A549 (cell line): ENCODE measurements at regions not wholly inside any gene's neighbourhood (a gene's known extent, or its start where the extent isn't known, plus 50 kb on each side); places are given as distances from the start of the nearest gene placed in this dataset.

Source experiments
- ATAC-seq, 2 experiments: fragments of 200-7000 bp in 1 of 2; fragments of >200 bp in 1 of 2; cut with Nextera tagmentation in 1 of 2; cut with Tn5 transposase in 1 of 2; 3 replicates each; pipeline versions ENCODE4 v1.8.0 to v1.9.1; 2018 to 2020; ENCODE audit warnings: mild to moderate bottlenecking in 1 of 2, moderate library complexity in 1 of 2
- CTCF ChIA-PET: fragments of 300-600 bp; sonication (Branson Sonifier 250); formaldehyde crosslinking; extraction: SDS; loops from one replicate; lab custom pipeline; 2021; ENCODE audit warnings: antibody characterized with exemption, inconsistent platforms; lab: Yijun Ruan, JAX
- POLR2A ChIA-PET: fragments of 350-600 bp; formaldehyde crosslinking; extraction: SDS; loops from one replicate; lab custom pipeline; 2021; ENCODE audit warnings: antibody characterized with exemption, inconsistent platforms; lab: Yijun Ruan, JAX
- DNase-seq, 2 experiments: peaks; one replicate each; pipeline versions ENCODE4 v3.0.0 to v3.0.0-alpha.2; 2011 to 2016; ENCODE audit warnings: low read depth in 1 of 2, low spot score in 1 of 2
- FAIRE-seq: peaks from 2 replicates; lab custom pipeline; 2011; peaks lifted over from hg19 to GRCh38; lab: Jason Lieb, UNC
- H3K27ac ChIP-seq, 2 experiments: fragments of >200 bp; sonication (Bioruptor Twin); formaldehyde crosslinking; 3 replicates each; pipeline ENCODE4 v1.5.1; 2016 to 2017
- H3K4me1 ChIP-seq: fragments of >200 bp; sonication (Bioruptor Twin); formaldehyde crosslinking; 3 replicates; pipeline ENCODE4 v1.6.1; 2016
- H3K4me2 ChIP-seq: fragments of >200 bp; sonication (Bioruptor Twin); formaldehyde crosslinking; 3 replicates; pipeline ENCODE4 v1.6.1; 2016
- H3K4me3 ChIP-seq: fragments of >200 bp; sonication (Bioruptor Twin); formaldehyde crosslinking; 3 replicates; pipeline ENCODE4 v1.5.1; 2016
- H3K9me3 ChIP-seq: fragments of >200 bp; sonication (Bioruptor Twin); formaldehyde crosslinking; 3 replicates; pipeline ENCODE4 v1.6.1; 2016
- ATOH8 ChIP-seq: fragments of 250-450 bp; sonication (Bioruptor Pico); IDR thresholded peaks from 2 replicates; pipeline ENCODE4 v1.5.0; 2020; ENCODE audit warnings: low read depth, mild to moderate bottlenecking, moderate library complexity
- BCL3 ChIP-seq: fragments of >200 bp; sonication (Bioruptor Twin); formaldehyde crosslinking; IDR thresholded peaks from 3 replicates; pipeline ENCODE4 v1.6.1; 2016
- CBX8 ChIP-seq: fragments of 200-600 bp; sonication (generic); IDR thresholded peaks from 2 replicates; pipeline ENCODE4 v1.6.1; 2016
- CHD4 ChIP-seq: fragments of 200-600 bp; sonication (generic); IDR thresholded peaks from 2 replicates; pipeline ENCODE4 v1.6.1; 2016; ENCODE audit warnings: antibody characterized with exemption, mild to moderate bottlenecking, borderline replicate concordance
- CTCF ChIP-seq: fragments of >200 bp; sonication (Bioruptor Twin); formaldehyde crosslinking; IDR thresholded peaks from 3 replicates; pipeline ENCODE4 v1.5.1; 2016
- E2F6 ChIP-seq: IDR thresholded peaks from 2 replicates; pipeline ENCODE4 v1.6.1; 2012; ENCODE audit warnings: low read depth, borderline replicate concordance
- EHF ChIP-seq: fragments of 250-450 bp; sonication (Bioruptor Pico); IDR thresholded peaks from 2 replicates; pipeline ENCODE4 v1.5.0; 2020; ENCODE audit warnings: mild to moderate bottlenecking
- ELK1 ChIP-seq: fragments of 150-350 bp; IDR thresholded peaks from 2 replicates; pipeline ENCODE4 v1.6.1; 2014; ENCODE audit warnings: low read depth, mild to moderate bottlenecking, low read length
- EP300 ChIP-seq, 2 experiments: fragments of >200 bp; sonication (Bioruptor Twin); formaldehyde crosslinking; IDR thresholded peaks; 2 replicates in 1 of 2; 3 replicates in 1 of 2; pipeline ENCODE4 v1.6.1; 2016 to 2017
- ESRRA ChIP-seq: fragments of 150-350 bp; IDR thresholded peaks from 2 replicates; pipeline ENCODE4 v1.6.1; 2014; ENCODE audit warnings: mild to moderate bottlenecking, low read length, borderline replicate concordance
- GATA3 ChIP-seq: IDR thresholded peaks from 2 replicates; pipeline ENCODE4 v1.6.1; 2012; ENCODE audit warnings: borderline replicate concordance
- HES2 ChIP-seq: fragments of >200 bp; sonication (Bioruptor Twin); formaldehyde crosslinking; IDR thresholded peaks from 2 replicates; pipeline ENCODE4 v1.6.1; 2016
- HEYL ChIP-seq: fragments of 250-450 bp; sonication (Bioruptor Pico); IDR thresholded peaks from 2 replicates; pipeline ENCODE4 v1.8.0; 2021; ENCODE audit warnings: mild to moderate bottlenecking, moderate library complexity
- KDM1A ChIP-seq: fragments of 200-600 bp; sonication (generic); IDR thresholded peaks from 2 replicates; pipeline ENCODE4 v1.6.1; 2016; ENCODE audit warnings: low read depth, mild to moderate bottlenecking
- NFE2L2 ChIP-seq: fragments of 150-350 bp; conservative IDR thresholded peaks from 2 replicates; pipeline ENCODE4 v1.6.1; 2014; ENCODE audit warnings: low read length
- NPAS2 ChIP-seq: fragments of 250-450 bp; sonication (Bioruptor Pico); IDR thresholded peaks from 2 replicates; pipeline ENCODE4 v1.8.0; 2022; ENCODE audit warnings: mild to moderate bottlenecking, moderate library complexity, borderline replicate concordance
- NR3C1 ChIP-seq: fragments of >200 bp; sonication (Bioruptor Twin); formaldehyde crosslinking; IDR thresholded peaks from 3 replicates; pipeline ENCODE4 v1.6.1; 2017
- PBX3 ChIP-seq: IDR thresholded peaks from 2 replicates; pipeline ENCODE4 v1.6.1; 2012
- PHF8 ChIP-seq: fragments of 200-600 bp; sonication (generic); IDR thresholded peaks from 2 replicates; pipeline ENCODE4 v1.6.1; 2016; ENCODE audit warnings: low read depth, mild to moderate bottlenecking, antibody characterized with exemption, moderate library complexity, borderline replicate concordance
- POLR2A ChIP-seq: IDR thresholded peaks from 2 replicates; pipeline ENCODE4 v1.6.1; 2012; ENCODE audit warnings: mild to moderate bottlenecking, low read length
- REST ChIP-seq: fragments of 200-600 bp; sonication (generic); IDR thresholded peaks from 2 replicates; pipeline ENCODE4 v1.6.1; 2016; ENCODE audit warnings: antibody characterized with exemption, mild to moderate bottlenecking, moderate library complexity
- SREBF2 ChIP-seq: fragments of 450-650 bp; IDR thresholded peaks from 2 replicates; pipeline ENCODE4 v1.6.1; 2014; ENCODE audit warnings: mild to moderate bottlenecking, moderate library complexity
- TFCP2L1 ChIP-seq: fragments of 250-450 bp; sonication (Bioruptor Pico); IDR thresholded peaks from 2 replicates; pipeline ENCODE4 v1.5.0; 2021; ENCODE audit warnings: mild to moderate bottlenecking
- TP53 ChIP-seq: fragments of 250-450 bp; sonication (Bioruptor Pico); IDR thresholded peaks from 2 replicates; pipeline ENCODE4 v1.5.0; 2021; ENCODE audit warnings: mild to moderate bottlenecking, moderate library complexity
- ZFP36 ChIP-seq: fragments of 450-650 bp; IDR thresholded peaks from 2 replicates; pipeline ENCODE4 v1.6.1; 2014; ENCODE audit warnings: borderline replicate concordance; ENCODE audit not compliant: partially characterized antibody
- ZNF302 ChIP-seq: fragments of 250-450 bp; sonication (Bioruptor Pico); IDR thresholded peaks from 2 replicates; pipeline ENCODE4 v1.9.0; 2021; ENCODE audit warnings: inconsistent platforms, mild to moderate bottlenecking, moderate library complexity
- ZSCAN20 ChIP-seq: fragments of 250-450 bp; sonication (Bioruptor Pico); IDR thresholded peaks from 2 replicates; pipeline ENCODE4 v1.8.0; 2022; ENCODE audit warnings: mild to moderate bottlenecking, moderate library complexity
- WGBS: methylation state at CpG from one replicate; pipeline ENCODE4 v1.1.6; 2017; ENCODE audit errors: missing lambda C conversion rate; 5-methylcytosine and 5-hydroxymethylcytosine counted together

GRCh38 chr10:128218161-128218560 lies 91.9 kb upstream of the MKI67 start:
- FAIRE-seq (no peak), DNase-seq (no peak), ATAC-seq (no peak)
- TF ChIP-seq SREBF2 (no peak), E2F6 (no peak), TP53 (CRISPR knock-in tag) (no peak), ESRRA (no peak), BCL3 (no peak), ZNF302 (no peak), PBX3 (no peak), KDM1A (no peak), EHF (CRISPR knock-in tag) (no peak), PHF8 (no peak), CBX8 (no peak), ZSCAN20 (CRISPR knock-in tag) (no peak), CTCF (no peak), ZFP36 (no peak), REST (no peak), HES2 (no peak), NR3C1 (no peak), CHD4 (no peak)
- Histone ChIP-seq H3K9me3 (no peaks in the 10 kb centered on the region), H3K4me1 (peaks cover 9% of the 10 kb centered on the region; the same call in 1 of the 3 replicates), H3K4me2 (no peak overlapping the region), H3K27ac (no peak overlapping the region), H3K4me3 (no peak overlapping the region)
- 34% methylated on average over 4 of the region's 4 CpGs for WGBS
- ChIA-PET CTCF (no interaction called here), POLR2A (no interaction called here)

GRCh38 chr10:128219295-128219694 lies 93.1 kb upstream of the MKI67 start:
- DNase-seq (no peak), FAIRE-seq (no peak), ATAC-seq (no peak)
- 0% methylated on average over 1 of the region's 1 CpG for WGBS
- no peak overlapping the region for H3K27ac ChIP-seq
- no peak overlapping the region for H3K4me3 ChIP-seq
- POLR2A ChIA-PET = no interaction called here
- H3K9me3 ChIP-seq = no peaks in the 10 kb centered on the region
- peaks cover 9% of the 10 kb centered on the region; the same call in 1 of the 3 replicates for H3K4me1 ChIP-seq
- H3K4me2 ChIP-seq = no peak overlapping the region
- CTCF ChIA-PET = interaction anchor here (1.0 to 1.2 kb wide), 2 partner anchors 9 to 640 kb away, joined by 3 to 4 read pairs; no protein-coding TSS in a partner anchor
- TF ChIP-seq EP300 (IDR thresholded peaks at IDR 0.05) = no peak
- no peak for TF ChIP-seq NPAS2 (CRISPR knock-in tag)
- no peak for TF ChIP-seq ELK1
- TF ChIP-seq GATA3 = no peak
- no peak for TF ChIP-seq ATOH8 (CRISPR knock-in tag)
- TF ChIP-seq POLR2A = no peak
- TF ChIP-seq NFE2L2 = no peak
- TF ChIP-seq HEYL (CRISPR knock-in tag) = no peak
- TF ChIP-seq BCL3 = no peak
- no peak for TF ChIP-seq TFCP2L1 (CRISPR knock-in tag)
- TF ChIP-seq TP53 (CRISPR knock-in tag) = no peak
- no peak for TF ChIP-seq CBX8
